ENCODE measurements at regions not wholly inside any gene's neighbourhood (a gene's known extent, or its start where the extent isn't known, plus 50 kb on each side); places are given as distances from the start of the nearest gene placed in this dataset.

DNA sequence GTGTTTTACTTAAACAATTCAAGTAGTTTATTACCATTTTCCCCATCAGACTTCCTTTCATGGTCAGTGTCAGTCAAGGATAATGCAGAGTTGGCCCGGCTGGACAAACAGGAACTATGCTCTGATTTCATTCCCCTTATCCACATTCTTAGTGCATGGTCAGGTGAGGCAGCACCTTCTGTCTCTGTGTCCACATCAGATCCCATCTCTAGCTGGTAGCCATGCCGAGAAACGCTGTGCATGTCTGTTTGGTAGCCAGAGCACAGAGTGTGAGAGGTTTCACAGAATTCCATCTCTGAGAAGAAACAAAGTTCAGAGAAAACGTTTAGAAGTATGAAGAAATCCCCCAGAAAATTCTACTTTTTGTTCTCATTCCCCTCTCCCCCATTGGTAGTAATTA lies 423.7 kb upstream of the TEX13C start:
- Histone ChIP-seq H3K4me1 (ENCODE audit: insufficient read depth, low read length) (no peaks in the 10 kb centered on the region; the same call in 1 of the 2 replicates), H4K5ac (ENCODE audit: insufficient read length, low read depth, low read length) (no peak overlapping the region), H2BK15ac (ENCODE audit: low read depth, low read length) (no peak overlapping the region), H3K79me1 (ENCODE audit: insufficient read depth, low read depth, low read length, poor library complexity, severe bottlenecking) (no peaks in the 10 kb centered on the region), H3K14ac (ENCODE audit: insufficient read depth, low read length) (no peak overlapping the region), H2BK12ac (ENCODE audit: insufficient read length, low read depth, low read length) (no peak overlapping the region), H3K27me3 (ENCODE audit: insufficient read depth, low read length) (no peaks in the 10 kb centered on the region), H3K4me2 (ENCODE audit: insufficient read depth, insufficient read length, low read length) (no peak overlapping the region), H4K20me1 (ENCODE audit: control insufficient read depth, insufficient read depth, insufficient read length) (no peaks in the 10 kb centered on the region), H2AFZ (ENCODE audit: low read length) (no peak overlapping the region), H2AK5ac (ENCODE audit: insufficient read length, low read length) (no peak overlapping the region), H4K91ac (ENCODE audit: insufficient read length, low read depth, low read length) (no peak overlapping the region), H3K4ac (ENCODE audit: low read depth, low read length) (no peak overlapping the region), H2BK20ac (ENCODE audit: low read depth, low read length, poor library complexity, severe bottlenecking) (no peak overlapping the region), H2BK120ac (ENCODE audit: low read depth, low read length, poor library complexity, severe bottlenecking) (no peak overlapping the region), H2BK5ac (ENCODE audit: insufficient read length, low read length) (no peak overlapping the region), H3K18ac (ENCODE audit: insufficient read length, low read depth, low read length) (no peak overlapping the region), H3K27ac (ENCODE audit: insufficient read length, low read depth, low read length) (no peak overlapping the region), H3K9me3 (ENCODE audit: control insufficient read depth, low read depth, low read length) (no peaks in the 10 kb centered on the region), H3K23me2 (ENCODE audit: insufficient read length, low read depth, low read length, poor library complexity, severe bottlenecking) (no peaks in the 10 kb centered on the region), H3K23ac (ENCODE audit: insufficient read length, low read depth, low read length) (no peak overlapping the region), H3K9ac (ENCODE audit: extremely low read depth, insufficient read length, low read length) (no peak overlapping the region), H3T11ph (ENCODE audit: low read length) (no peak overlapping the region), H3K79me2 (ENCODE audit: insufficient read depth, low read length) (no peaks in the 10 kb centered on the region), H4K8ac (replicated peaks; ENCODE audit: insufficient read length, low read depth, low read length) (no peak overlapping the region), H3K56ac (ENCODE audit: insufficient read length, low read depth, low read length) (no peak overlapping the region)
- Mint-ChIP-seq H3K4me1 (peaks cover 4% of the 10 kb centered on the region in 2 experiments), H3K36me3 (ENCODE audit: insufficient read depth in 1 of 3, low read depth in 3 of 3) (no peaks in the 10 kb centered on the region), H3K27me3 (ENCODE audit: low read depth) (no peaks in the 10 kb centered on the region), H3K4me3 (no peak overlapping the region), H3K27ac (no peak overlapping the region), H3K9me3 (peaks cover 3 to 4% of the 10 kb centered on the region in 2 experiments; a peak in 2 of 5 replicates)
- DNase-seq = no peak
- WGBS (ENCODE audit: extremely low coverage, insufficient read length, low lambda C conversion rate) = no CpG with 5 or more reads among the region's 4 CpGs
- TF ChIP-seq, protein P1, sequence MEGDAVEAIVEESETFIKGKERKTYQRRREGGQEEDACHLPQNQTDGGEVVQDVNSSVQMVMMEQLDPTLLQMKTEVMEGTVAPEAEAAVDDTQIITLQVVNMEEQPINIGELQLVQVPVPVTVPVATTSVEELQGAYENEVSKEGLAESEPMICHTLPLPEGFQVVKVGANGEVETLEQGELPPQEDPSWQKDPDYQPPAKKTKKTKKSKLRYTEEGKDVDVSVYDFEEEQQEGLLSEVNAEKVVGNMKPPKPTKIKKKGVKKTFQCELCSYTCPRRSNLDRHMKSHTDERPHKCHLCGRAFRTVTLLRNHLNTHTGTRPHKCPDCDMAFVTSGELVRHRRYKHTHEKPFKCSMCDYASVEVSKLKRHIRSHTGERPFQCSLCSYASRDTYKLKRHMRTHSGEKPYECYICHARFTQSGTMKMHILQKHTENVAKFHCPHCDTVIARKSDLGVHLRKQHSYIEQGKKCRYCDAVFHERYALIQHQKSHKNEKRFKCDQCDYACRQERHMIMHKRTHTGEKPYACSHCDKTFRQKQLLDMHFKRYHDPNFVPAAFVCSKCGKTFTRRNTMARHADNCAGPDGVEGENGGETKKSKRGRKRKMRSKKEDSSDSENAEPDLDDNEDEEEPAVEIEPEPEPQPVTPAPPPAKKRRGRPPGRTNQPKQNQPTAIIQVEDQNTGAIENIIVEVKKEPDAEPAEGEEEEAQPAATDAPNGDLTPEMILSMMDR (conservative IDR thresholded peaks at IDR 0.05) = no peak
